ENCODE measurements at regions not wholly inside any gene's neighbourhood (a gene's known extent, or its start where the extent isn't known, plus 50 kb on each side); places are given as distances from the start of the nearest gene placed in this dataset.

DNA sequence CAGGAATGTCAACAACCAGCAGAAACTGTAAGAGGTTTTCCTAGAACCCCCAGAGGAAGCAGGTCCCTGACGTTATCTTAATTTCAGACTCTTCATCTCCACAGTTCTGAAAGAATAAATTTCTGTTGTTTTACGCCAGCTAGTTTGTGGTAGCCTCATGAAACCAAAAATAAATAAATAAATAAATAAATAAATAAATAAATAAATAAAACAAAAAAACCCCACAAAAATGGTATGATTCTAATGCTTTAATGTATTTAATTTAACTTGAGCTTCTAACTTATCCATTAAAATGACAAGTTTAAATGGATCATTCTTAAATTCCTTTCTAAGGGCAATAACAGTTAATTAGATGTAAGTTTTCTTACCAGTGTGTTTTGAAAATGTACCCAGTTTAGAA is 293.8 kb upstream of the ADAMTS5 start:
- no peaks in the 10 kb centered on the region for H3K4me1 ChIP-seq (ENCODE audit: insufficient read depth, low read length)
- H3K4me3 ChIP-seq (ENCODE audit: low read length) = no peak overlapping the region
- no peaks in the 10 kb centered on the region for H3K36me3 ChIP-seq (ENCODE audit: insufficient read depth, low read length)
- no peak overlapping the region for H3K27ac ChIP-seq (ENCODE audit: low read depth, low read length)
- H3K9ac ChIP-seq (ENCODE audit: low read depth, low read length) = no peak overlapping the region
- no peaks in the 10 kb centered on the region for H3K9me3 ChIP-seq (ENCODE audit: insufficient read depth, low read depth, low read length)
- 80% methylated on average over 1 of the region's 2 CpGs for WGBS
- no peaks in the 10 kb centered on the region for H3K27me3 ChIP-seq (ENCODE audit: insufficient read depth, low read length)

DNA sequence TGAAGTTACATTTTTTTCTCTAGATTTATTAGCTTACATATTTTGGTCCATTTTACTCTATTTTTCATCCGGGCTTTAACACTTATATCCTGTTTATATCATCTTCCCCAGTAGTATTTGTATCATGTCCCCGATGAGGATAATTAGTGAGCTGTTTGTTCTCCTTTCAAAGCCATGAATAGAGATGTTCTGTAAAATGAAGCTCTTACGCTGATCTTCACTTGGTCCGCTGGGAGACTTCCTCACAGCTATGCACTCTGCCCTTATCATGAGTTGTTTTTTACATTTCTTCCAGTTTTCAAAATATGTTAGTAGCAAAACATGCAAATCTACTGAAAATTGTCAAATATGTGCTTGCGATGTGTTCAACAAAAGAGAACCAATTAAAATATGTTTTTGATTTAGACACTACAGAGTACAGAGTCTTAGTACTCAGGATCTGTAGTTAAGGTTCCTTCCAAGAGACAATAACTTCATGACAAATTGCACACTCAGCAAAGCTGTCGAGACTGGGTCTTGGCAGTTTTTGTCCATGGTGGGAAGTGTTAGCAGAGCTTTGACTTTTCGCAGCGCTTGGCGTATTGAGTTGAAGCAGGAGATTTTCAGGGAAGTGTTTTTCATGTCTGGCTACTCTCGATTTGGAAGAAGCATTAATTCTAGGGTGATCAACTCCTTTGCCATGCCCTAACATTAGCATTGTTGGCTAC is 292.0 kb upstream of the ADAMTS5 start:
- Histone ChIP-seq H3K9me3 (ENCODE audit: insufficient read depth, low read depth, low read length) (no peaks in the 10 kb centered on the region), H3K9ac (ENCODE audit: low read depth, low read length) (no peak overlapping the region), H3K4me1 (ENCODE audit: insufficient read depth, low read length) (no peaks in the 10 kb centered on the region), H3K36me3 (ENCODE audit: insufficient read depth, low read length) (no peaks in the 10 kb centered on the region), H3K4me3 (ENCODE audit: low read length) (no peak overlapping the region), H3K27me3 (ENCODE audit: insufficient read depth, low read length) (no peaks in the 10 kb centered on the region), H3K27ac (ENCODE audit: low read depth, low read length) (no peak overlapping the region)
- 94% methylated on average over 10 of the region's 10 CpGs for WGBS

DNA sequence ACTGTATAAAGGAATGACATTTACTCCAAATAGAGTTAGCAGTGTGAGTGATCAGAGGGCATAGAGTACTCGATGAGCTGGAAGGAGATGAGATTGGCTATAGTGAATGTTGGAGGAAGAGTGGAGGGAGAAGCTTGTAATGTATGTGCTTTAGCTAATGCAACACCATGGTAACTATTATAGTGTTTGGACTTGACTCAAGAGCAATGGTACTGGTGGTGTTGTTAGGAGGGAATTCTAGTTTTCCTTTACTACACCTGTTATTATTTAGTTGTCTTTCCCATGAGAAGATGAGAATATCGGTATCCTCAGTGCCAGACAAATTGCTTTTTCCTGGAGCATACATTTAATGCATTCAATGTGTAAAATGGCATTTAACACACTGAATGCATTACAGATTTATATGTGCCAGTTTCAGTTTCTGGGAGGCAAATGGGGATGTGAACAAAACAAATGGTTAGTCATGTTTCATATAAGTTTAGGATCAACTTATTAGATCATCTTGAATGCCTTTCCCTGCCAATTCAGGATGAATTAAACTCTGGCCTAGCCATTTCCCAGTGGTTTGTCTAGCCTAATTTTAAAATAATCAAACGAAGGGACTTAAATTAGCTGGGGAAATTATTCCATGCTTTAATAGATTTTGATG is 291.1 kb upstream of the ADAMTS5 start:
- no peaks in the 10 kb centered on the region for H3K36me3 ChIP-seq (ENCODE audit: insufficient read depth, low read length)
- no peak overlapping the region for H3K9ac ChIP-seq (ENCODE audit: low read depth, low read length)
- no peaks in the 10 kb centered on the region for H3K9me3 ChIP-seq (ENCODE audit: insufficient read depth, low read depth, low read length)
- H3K4me1 ChIP-seq (ENCODE audit: insufficient read depth, low read length) = no peaks in the 10 kb centered on the region
- no peaks in the 10 kb centered on the region for H3K27me3 ChIP-seq (ENCODE audit: insufficient read depth, low read length)
- WGBS = 79% methylated on average over 2 of the region's 3 CpGs
- no peak overlapping the region for H3K27ac ChIP-seq (ENCODE audit: low read depth, low read length)
- H3K4me3 ChIP-seq (ENCODE audit: low read length) = no peak overlapping the region

DNA sequence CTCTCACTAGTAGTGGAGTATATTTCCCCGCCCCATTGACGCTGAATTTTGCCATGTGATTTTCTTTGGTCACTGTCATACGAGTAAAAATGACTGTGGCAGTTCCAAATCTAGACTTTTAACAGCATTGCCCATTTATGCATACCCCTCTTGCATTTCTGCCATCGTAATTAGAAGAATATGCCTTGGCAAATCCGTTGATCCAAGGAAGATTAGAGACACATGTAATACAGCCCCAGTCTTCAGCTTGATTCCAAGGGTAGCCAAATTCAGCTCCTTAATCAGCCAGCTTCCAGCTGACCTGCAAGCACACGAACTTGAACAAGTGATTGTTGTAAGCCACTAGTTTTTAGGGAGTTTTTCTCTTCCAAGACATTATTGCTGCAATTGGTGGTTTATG is 290.3 kb upstream of the ADAMTS5 start:
- WGBS = 88% methylated on average over 6 of the region's 6 CpGs
- Histone ChIP-seq H3K27ac (ENCODE audit: low read depth, low read length) (no peak overlapping the region), H3K4me3 (ENCODE audit: low read length) (no peak overlapping the region), H3K4me1 (ENCODE audit: insufficient read depth, low read length) (no peaks in the 10 kb centered on the region), H3K27me3 (ENCODE audit: insufficient read depth, low read length) (no peaks in the 10 kb centered on the region), H3K9ac (ENCODE audit: low read depth, low read length) (no peak overlapping the region), H3K9me3 (ENCODE audit: insufficient read depth, low read depth, low read length) (no peaks in the 10 kb centered on the region), H3K36me3 (ENCODE audit: insufficient read depth, low read length) (no peaks in the 10 kb centered on the region)

DNA sequence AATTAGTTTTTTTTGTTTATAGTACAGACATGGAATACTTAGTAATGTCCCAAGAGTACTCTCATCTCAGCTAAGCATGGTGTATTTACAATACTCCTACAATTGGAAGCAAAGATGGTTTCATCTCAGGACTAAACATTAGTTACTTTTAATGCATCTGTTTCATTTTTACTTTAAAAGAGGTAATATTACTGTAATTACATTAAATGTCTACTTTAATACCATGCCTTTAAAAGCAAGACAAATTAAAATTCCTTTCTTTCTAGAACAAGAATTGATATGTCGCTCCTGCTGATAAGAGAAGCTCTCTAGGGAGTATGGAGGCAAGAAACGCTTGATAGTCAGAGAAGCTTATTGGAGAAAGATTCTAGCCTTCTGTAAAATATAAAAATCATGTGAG is 284.9 kb upstream of the ADAMTS5 start:
- H3K9me3 ChIP-seq (ENCODE audit: insufficient read depth, low read depth, low read length) = no peaks in the 10 kb centered on the region
- H3K27me3 ChIP-seq (ENCODE audit: insufficient read depth, low read length) = no peaks in the 10 kb centered on the region
- no peak overlapping the region for H3K27ac ChIP-seq (ENCODE audit: low read depth, low read length)
- H3K4me3 ChIP-seq (ENCODE audit: low read length) = no peak overlapping the region
- 100% methylated on average over 2 of the region's 2 CpGs for WGBS
- no peaks in the 10 kb centered on the region for H3K4me1 ChIP-seq (ENCODE audit: insufficient read depth, low read length)
- no peaks in the 10 kb centered on the region for H3K36me3 ChIP-seq (ENCODE audit: insufficient read depth, low read length)
- no peak overlapping the region for H3K9ac ChIP-seq (ENCODE audit: low read depth, low read length)

DNA sequence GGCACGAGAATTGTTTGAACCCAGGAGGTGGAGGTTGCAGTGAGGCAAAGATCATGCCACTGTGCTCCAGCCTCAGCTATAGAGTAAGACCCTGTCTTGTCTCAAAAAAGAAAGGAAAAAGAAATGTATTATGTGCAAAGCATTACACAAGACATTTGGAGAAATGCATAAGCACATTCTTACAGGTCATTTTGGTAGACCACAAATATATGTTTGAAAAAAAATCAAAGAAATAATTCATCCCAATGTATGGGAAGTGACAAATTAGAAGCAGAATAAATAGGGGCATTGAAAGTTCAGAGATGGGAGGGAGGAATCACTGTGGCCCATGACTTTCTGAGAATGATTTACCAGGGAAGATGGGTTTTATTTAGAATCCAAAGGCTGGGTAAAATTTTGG is 283.5 kb upstream of the ADAMTS5 start:
- Histone ChIP-seq H3K36me3 (ENCODE audit: insufficient read depth, low read length) (no peaks in the 10 kb centered on the region), H3K27ac (ENCODE audit: low read depth, low read length) (no peak overlapping the region), H3K27me3 (ENCODE audit: insufficient read depth, low read length) (no peaks in the 10 kb centered on the region), H3K9me3 (ENCODE audit: insufficient read depth, low read depth, low read length) (no peaks in the 10 kb centered on the region), H3K9ac (ENCODE audit: low read depth, low read length) (no peak overlapping the region), H3K4me1 (ENCODE audit: insufficient read depth, low read length) (no peaks in the 10 kb centered on the region), H3K4me3 (ENCODE audit: low read length) (no peak overlapping the region)
- WGBS = 94% methylated on average over 1 of the region's 1 CpG

DNA sequence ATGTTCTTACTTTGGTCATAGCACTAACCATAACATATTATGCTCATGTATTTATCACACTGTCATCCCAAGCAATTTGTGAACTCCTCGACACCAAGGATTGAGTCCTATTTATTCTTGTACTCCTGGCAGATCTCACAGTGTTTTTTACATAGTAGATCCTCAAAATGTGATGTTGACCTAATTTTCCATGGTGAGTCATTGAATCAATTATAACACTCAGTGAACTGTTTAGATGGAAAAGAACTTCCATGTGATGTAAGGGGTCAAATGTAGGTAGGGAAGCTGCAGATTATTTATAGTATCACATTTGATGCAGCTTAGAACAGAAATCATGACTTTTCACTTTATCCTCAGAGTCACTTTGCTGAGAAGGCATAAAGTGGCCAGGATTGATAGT is 281.9 kb upstream of the ADAMTS5 start:
- H3K27ac ChIP-seq (ENCODE audit: low read depth, low read length) = no peak overlapping the region
- no peaks in the 10 kb centered on the region for H3K27me3 ChIP-seq (ENCODE audit: insufficient read depth, low read length)
- no peak overlapping the region for H3K9ac ChIP-seq (ENCODE audit: low read depth, low read length)
- H3K9me3 ChIP-seq (ENCODE audit: insufficient read depth, low read depth, low read length) = no peaks in the 10 kb centered on the region
- no peaks in the 10 kb centered on the region for H3K4me1 ChIP-seq (ENCODE audit: insufficient read depth, low read length)
- WGBS = 96% methylated on average over 1 of the region's 1 CpG
- H3K4me3 ChIP-seq (ENCODE audit: low read length) = no peak overlapping the region
- no peaks in the 10 kb centered on the region for H3K36me3 ChIP-seq (ENCODE audit: insufficient read depth, low read length)

DNA sequence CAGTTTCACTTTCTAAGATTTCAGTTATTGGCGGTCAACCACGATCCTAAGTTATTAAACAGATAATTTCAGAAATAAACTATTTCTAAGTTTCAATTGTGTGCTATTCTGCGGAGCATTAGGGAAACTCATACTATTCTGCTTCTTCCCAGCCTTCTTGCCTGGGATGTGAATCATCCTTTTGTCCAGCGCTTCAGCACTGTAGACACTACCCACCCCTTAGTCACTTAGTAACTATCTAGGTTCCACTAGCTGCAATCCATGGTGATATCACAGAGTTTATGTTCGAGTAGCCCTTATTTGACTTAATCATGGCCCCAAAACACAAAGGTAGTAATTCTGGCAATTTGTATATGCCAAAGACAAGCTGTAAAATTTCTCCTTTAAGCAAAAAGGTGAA is 279.9 kb upstream of the ADAMTS5 start:
- Histone ChIP-seq H3K36me3 (ENCODE audit: insufficient read depth, low read length) (no peaks in the 10 kb centered on the region), H3K9ac (ENCODE audit: low read depth, low read length) (no peak overlapping the region), H3K9me3 (ENCODE audit: insufficient read depth, low read depth, low read length) (no peaks in the 10 kb centered on the region), H3K27ac (ENCODE audit: low read depth, low read length) (no peak overlapping the region), H3K4me1 (ENCODE audit: insufficient read depth, low read length) (no peaks in the 10 kb centered on the region), H3K4me3 (ENCODE audit: low read length) (no peak overlapping the region), H3K27me3 (ENCODE audit: insufficient read depth, low read length) (no peaks in the 10 kb centered on the region)
- WGBS = 92% methylated on average over 5 of the region's 5 CpGs

DNA sequence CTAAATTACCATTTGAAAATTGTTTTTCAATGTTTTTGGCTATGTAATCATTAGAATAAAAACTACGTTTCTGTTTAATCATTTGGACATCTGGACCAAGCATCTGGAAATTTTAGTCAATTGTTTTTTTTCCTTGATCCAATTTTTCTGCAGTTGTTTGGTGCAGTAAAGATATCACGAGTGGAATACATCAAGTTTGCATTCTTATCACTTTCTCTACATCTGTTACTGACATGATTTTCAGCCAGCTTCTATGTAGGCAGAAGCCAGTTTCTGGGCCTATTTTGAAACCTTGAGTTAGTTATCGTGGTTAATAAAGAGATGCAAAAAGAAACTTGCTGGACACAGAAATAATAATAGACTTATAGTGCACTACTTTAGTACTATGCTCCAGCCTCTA is 277.9 kb upstream of the ADAMTS5 start:
- H3K9ac ChIP-seq (ENCODE audit: low read depth, low read length) = no peak overlapping the region
- no peak overlapping the region for H3K27ac ChIP-seq (ENCODE audit: low read depth, low read length)
- no peak overlapping the region for H3K4me3 ChIP-seq (ENCODE audit: low read length)
- no peaks in the 10 kb centered on the region for H3K27me3 ChIP-seq (ENCODE audit: insufficient read depth, low read length)
- peaks cover 9% of the 10 kb centered on the region; the same call in 1 of the 2 replicates for H3K4me1 ChIP-seq (ENCODE audit: insufficient read depth, low read length)
- no peaks in the 10 kb centered on the region for H3K36me3 ChIP-seq (ENCODE audit: insufficient read depth, low read length)
- 93% methylated on average over 3 of the region's 3 CpGs for WGBS
- no peaks in the 10 kb centered on the region for H3K9me3 ChIP-seq (ENCODE audit: insufficient read depth, low read depth, low read length)

DNA sequence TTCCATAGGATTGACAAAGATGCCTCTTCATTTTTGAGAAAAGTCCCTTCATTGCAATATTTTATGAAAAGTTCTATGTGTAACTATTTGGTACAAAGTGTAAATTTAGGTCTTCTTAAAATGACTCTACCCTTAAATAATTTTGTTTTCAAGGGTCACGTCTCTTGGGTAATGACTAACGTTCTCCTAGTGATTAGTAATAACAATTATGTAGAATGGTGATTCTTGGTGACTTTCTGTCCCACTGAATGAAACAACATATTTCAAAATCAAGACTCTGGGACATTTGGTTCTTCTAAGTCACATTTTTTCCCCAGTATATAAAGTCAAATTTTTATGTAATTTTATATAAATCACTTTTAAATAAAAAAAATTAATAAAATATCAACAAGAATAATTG is 277.5 kb upstream of the ADAMTS5 start:
- Histone ChIP-seq H3K4me1 (ENCODE audit: insufficient read depth, low read length) (peaks cover 9% of the 10 kb centered on the region; the same call in 1 of the 2 replicates), H3K4me3 (ENCODE audit: low read length) (no peak overlapping the region), H3K27ac (ENCODE audit: low read depth, low read length) (no peak overlapping the region), H3K9me3 (ENCODE audit: insufficient read depth, low read depth, low read length) (no peaks in the 10 kb centered on the region), H3K36me3 (ENCODE audit: insufficient read depth, low read length) (no peaks in the 10 kb centered on the region), H3K27me3 (ENCODE audit: insufficient read depth, low read length) (no peaks in the 10 kb centered on the region), H3K9ac (ENCODE audit: low read depth, low read length) (no peak overlapping the region)
- no CpG with 5 or more reads among the region's 2 CpGs for WGBS

DNA sequence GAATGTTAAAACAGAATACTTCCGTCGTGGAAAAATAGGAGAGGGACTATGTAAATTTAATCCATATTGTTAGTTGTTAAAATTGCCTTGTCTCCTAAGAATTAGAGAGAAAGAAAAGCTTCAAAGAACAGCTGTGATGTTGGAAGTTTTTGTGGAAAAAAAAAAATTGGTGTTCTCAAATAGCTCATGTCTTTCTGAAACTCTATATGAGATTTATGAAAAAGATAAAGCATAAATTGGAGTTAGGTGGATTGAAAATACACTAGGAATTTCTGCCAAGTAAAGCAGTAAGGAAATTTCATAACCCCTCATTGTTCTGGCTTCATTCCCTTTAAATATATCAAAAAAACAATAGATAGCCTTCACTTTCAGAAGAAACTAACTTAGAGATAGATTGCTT is 274.0 kb upstream of the ADAMTS5 start:
- Histone ChIP-seq H3K9ac (ENCODE audit: low read depth, low read length) (no peak overlapping the region), H3K27me3 (ENCODE audit: insufficient read depth, low read length) (no peaks in the 10 kb centered on the region), H3K36me3 (ENCODE audit: insufficient read depth, low read length) (no peaks in the 10 kb centered on the region), H3K4me3 (ENCODE audit: low read length) (no peak overlapping the region), H3K27ac (ENCODE audit: low read depth, low read length) (no peak overlapping the region), H3K9me3 (ENCODE audit: insufficient read depth, low read depth, low read length) (no peaks in the 10 kb centered on the region), H3K4me1 (ENCODE audit: insufficient read depth, low read length) (peaks cover 9% of the 10 kb centered on the region; the same call in 1 of the 2 replicates)
- WGBS = 94% methylated on average over 2 of the region's 2 CpGs
